GM12878 (cell line): ENCODE measurements at regions not wholly inside any gene's neighbourhood (a gene's known extent, or its start where the extent isn't known, plus 50 kb on each side); places are given as distances from the start of the nearest gene placed in this dataset.

Source experiments
- ATAC-seq: fragments of 200-7000 bp; cut with Tn5 transposase; 3 replicates; pipeline ENCODE4 v1.9.1; 2020; ENCODE audit warnings: mild to moderate bottlenecking, moderate library complexity
- BruUV-seq: library from RNA; stranded (reverse); fragments of 400-500 nt; replicated peaks from 2 replicates; lab custom pipeline; 2021; lab: Mats Ljungman, UMichigan
- CTCF ChIA-PET: fragments of 300-600 bp; sonication (Branson Sonifier 250); formaldehyde crosslinking; extraction: SDS; loops from one replicate; lab custom pipeline; 2021; ENCODE audit warnings: inconsistent platforms; lab: Yijun Ruan, JAX
- POLR2A ChIA-PET: fragments of 350-600 bp; formaldehyde crosslinking; extraction: SDS; loops from one replicate; lab custom pipeline; 2021; ENCODE audit warnings: inconsistent platforms; lab: Charles Lee
- RAD21 ChIA-PET: fragments of 300-600 bp; sonication (Branson Sonifier 250); formaldehyde crosslinking; loops from one replicate; lab custom pipeline; 2023; ENCODE audit warnings: antibody characterized with exemption; ENCODE audit not compliant: unreplicated experiment; lab: Charles Lee
- SMC1A ChIA-PET: fragments of 300-600 bp; sonication (Branson Sonifier 250); formaldehyde crosslinking; loops from one replicate; lab custom pipeline; 2023; ENCODE audit not compliant: unreplicated experiment, uncharacterized antibody; lab: Charles Lee
- DNase-seq: peaks from one replicate; pipeline ENCODE4 v3.0.0-alpha.2; 2011; ENCODE audit warnings: low read depth, low spot score
- FAIRE-seq: peaks from 3 replicates; lab custom pipeline; 2011; peaks lifted over from hg19 to GRCh38; lab: Jason Lieb, UNC
- H2AFZ ChIP-seq: 2 replicates; pipeline ENCODE4 v1.6.0; 2011; ENCODE audit warnings: low read depth, low read length, control low read depth; ENCODE audit not compliant: control insufficient read depth
- H3K27ac ChIP-seq: 2 replicates; pipeline ENCODE4 v1.5.1; 2011; ENCODE audit warnings: control low read depth; ENCODE audit not compliant: control insufficient read depth, insufficient read depth
- H3K27me3 ChIP-seq, 2 experiments: replicated peaks in 1 of 2; 2 replicates each; pipeline versions ENCODE4 v1.6.0 to v1.6.1; 2011; ENCODE audit warnings: low read length in 1 of 2; ENCODE audit not compliant: control insufficient read depth in 2 of 2, insufficient read depth in 2 of 2
- H3K36me3 ChIP-seq, 2 experiments: 2 replicates each; pipeline ENCODE4 v1.5.1; 2011; ENCODE audit warnings: low read length in 1 of 2; ENCODE audit not compliant: control insufficient read depth in 2 of 2, insufficient read depth in 2 of 2
- H3K4me1 ChIP-seq: 2 replicates; pipeline ENCODE4 v1.6.1; 2011; ENCODE audit warnings: mild to moderate bottlenecking, low read length, moderate library complexity, mixed read lengths; ENCODE audit not compliant: control insufficient read depth, insufficient read depth
- H3K4me2 ChIP-seq: 2 replicates; pipeline ENCODE4 v1.6.0; 2011; ENCODE audit warnings: control low read depth; ENCODE audit not compliant: control insufficient read depth, insufficient read depth
- H3K4me3 ChIP-seq: fragments of 200-600 bp; sonication (generic); 2 replicates; pipeline ENCODE4 v1.5.1; 2016
- H3K79me2 ChIP-seq: 2 replicates; pipeline ENCODE4 v1.6.0; 2011; ENCODE audit warnings: low read length; ENCODE audit not compliant: control insufficient read depth, insufficient read depth
- H3K9ac ChIP-seq: 2 replicates; pipeline ENCODE4 v1.8.0; 2011; ENCODE audit warnings: low read length, control low read depth, mixed read lengths; ENCODE audit not compliant: control insufficient read depth, insufficient read depth
- H3K9me3 ChIP-seq: replicated peaks from 3 replicates; pipeline ENCODE4 v1.5.1; 2011; ENCODE audit warnings: mild to moderate bottlenecking, low read length; ENCODE audit not compliant: control insufficient read depth, insufficient read depth
- H4K20me1 ChIP-seq: 2 replicates; pipeline ENCODE4 v1.6.0; 2011; ENCODE audit not compliant: control insufficient read depth, insufficient read depth
- ATF7 ChIP-seq: fragments of 450-650 bp; IDR thresholded peaks from 2 replicates; pipeline ENCODE4 v1.6.1; 2016; ENCODE audit warnings: low read depth, mild to moderate bottlenecking
- BCL3 ChIP-seq: IDR thresholded peaks from 2 replicates; pipeline ENCODE4 v1.6.1; 2011; ENCODE audit warnings: borderline replicate concordance, low read depth, mild to moderate bottlenecking, moderate library complexity, low read length; ENCODE audit not compliant: insufficient read depth, poor library complexity, severe bottlenecking
- DPF2 ChIP-seq: fragments of 450-650 bp; IDR thresholded peaks from 2 replicates; pipeline ENCODE4 v1.6.1; 2017; ENCODE audit warnings: mild to moderate bottlenecking
- EED ChIP-seq: sonication (generic); IDR thresholded peaks from 2 replicates; pipeline ENCODE4 v1.6.1; 2016; ENCODE audit warnings: antibody characterized with exemption, low read depth
- EGR1 ChIP-seq, 2 experiments: IDR thresholded peaks; 1 replicate in 1 of 2; 2 replicates in 1 of 2; pipeline ENCODE4 v1.6.1; 2011 to 2012; ENCODE audit warnings: low read depth in 2 of 2, low read length in 2 of 2, borderline replicate concordance in 1 of 2, mild to moderate bottlenecking in 1 of 2, moderate library complexity in 1 of 2
- MYC ChIP-seq: IDR thresholded peaks from 2 replicates; pipeline ENCODE4 v1.6.1; 2011; ENCODE audit warnings: mild to moderate bottlenecking, low read length, moderate library complexity, inconsistent platforms; ENCODE audit not compliant: insufficient read depth, insufficient replicate concordance, insufficient read length, severe bottlenecking
- NFXL1 ChIP-seq: fragments of 450-650 bp; IDR thresholded peaks from 2 replicates; pipeline ENCODE4 v1.6.1; 2017; ENCODE audit warnings: antibody characterized with exemption, mild to moderate bottlenecking, borderline replicate concordance
- RBBP5 ChIP-seq: fragments of 200-600 bp; sonication (generic); conservative IDR thresholded peaks from 2 replicates; pipeline ENCODE4 v1.6.1; 2016
- SMAD1 ChIP-seq: fragments of 450-650 bp; IDR thresholded peaks from 2 replicates; pipeline ENCODE4 v1.6.1; 2018; ENCODE audit warnings: mild to moderate bottlenecking, low read depth; ENCODE audit not compliant: partially characterized antibody
- in situ Hi-C: fragments of 300-500 bp; cut with MboI; formaldehyde crosslinking; loops from 9 replicates; pipeline ENCODE4 v1.14.3; 2018; ENCODE audit warnings: mixed read lengths
- intact Hi-C: fragments of 100-400 bp; cut with micrococcal nuclease; formaldehyde crosslinking; loops from one replicate; pipeline ENCODE4 v1.14.2; 2022; ENCODE audit not compliant: unreplicated experiment
- TF ChIP-seq, protein P1 (sequence below): fragments of 450-650 bp; IDR thresholded peaks from 2 replicates; pipeline ENCODE4 v1.6.1; 2016; ENCODE audit warnings: mild to moderate bottlenecking, moderate library complexity, borderline replicate concordance
- TF ChIP-seq, protein P2 (sequence below): fragments of 450-650 bp; IDR thresholded peaks from 2 replicates; pipeline ENCODE4 v1.6.1; 2017; ENCODE audit warnings: antibody characterized with exemption, mild to moderate bottlenecking, moderate library complexity

GRCh38 chr22:27349456-27349855 lies 452.1 kb downstream of the MN1 start (continued):
- TF ChIP-seq, protein P1, sequence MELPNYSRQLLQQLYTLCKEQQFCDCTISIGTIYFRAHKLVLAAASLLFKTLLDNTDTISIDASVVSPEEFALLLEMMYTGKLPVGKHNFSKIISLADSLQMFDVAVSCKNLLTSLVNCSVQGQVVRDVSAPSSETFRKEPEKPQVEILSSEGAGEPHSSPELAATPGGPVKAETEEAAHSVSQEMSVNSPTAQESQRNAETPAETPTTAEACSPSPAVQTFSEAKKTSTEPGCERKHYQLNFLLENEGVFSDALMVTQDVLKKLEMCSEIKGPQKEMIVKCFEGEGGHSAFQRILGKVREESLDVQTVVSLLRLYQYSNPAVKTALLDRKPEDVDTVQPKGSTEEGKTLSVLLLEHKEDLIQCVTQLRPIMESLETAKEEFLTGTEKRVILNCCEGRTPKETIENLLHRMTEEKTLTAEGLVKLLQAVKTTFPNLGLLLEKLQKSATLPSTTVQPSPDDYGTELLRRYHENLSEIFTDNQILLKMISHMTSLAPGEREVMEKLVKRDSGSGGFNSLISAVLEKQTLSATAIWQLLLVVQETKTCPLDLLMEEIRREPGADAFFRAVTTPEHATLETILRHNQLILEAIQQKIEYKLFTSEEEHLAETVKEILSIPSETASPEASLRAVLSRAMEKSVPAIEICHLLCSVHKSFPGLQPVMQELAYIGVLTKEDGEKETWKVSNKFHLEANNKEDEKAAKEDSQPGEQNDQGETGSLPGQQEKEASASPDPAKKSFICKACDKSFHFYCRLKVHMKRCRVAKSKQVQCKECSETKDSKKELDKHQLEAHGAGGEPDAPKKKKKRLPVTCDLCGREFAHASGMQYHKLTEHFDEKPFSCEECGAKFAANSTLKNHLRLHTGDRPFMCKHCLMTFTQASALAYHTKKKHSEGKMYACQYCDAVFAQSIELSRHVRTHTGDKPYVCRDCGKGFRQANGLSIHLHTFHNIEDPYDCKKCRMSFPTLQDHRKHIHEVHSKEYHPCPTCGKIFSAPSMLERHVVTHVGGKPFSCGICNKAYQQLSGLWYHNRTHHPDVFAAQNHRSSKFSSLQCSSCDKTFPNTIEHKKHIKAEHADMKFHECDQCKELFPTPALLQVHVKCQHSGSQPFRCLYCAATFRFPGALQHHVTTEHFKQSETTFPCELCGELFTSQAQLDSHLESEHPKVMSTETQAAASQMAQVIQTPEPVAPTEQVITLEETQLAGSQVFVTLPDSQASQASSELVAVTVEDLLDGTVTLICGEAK = no peak
- TF ChIP-seq, protein P2, sequence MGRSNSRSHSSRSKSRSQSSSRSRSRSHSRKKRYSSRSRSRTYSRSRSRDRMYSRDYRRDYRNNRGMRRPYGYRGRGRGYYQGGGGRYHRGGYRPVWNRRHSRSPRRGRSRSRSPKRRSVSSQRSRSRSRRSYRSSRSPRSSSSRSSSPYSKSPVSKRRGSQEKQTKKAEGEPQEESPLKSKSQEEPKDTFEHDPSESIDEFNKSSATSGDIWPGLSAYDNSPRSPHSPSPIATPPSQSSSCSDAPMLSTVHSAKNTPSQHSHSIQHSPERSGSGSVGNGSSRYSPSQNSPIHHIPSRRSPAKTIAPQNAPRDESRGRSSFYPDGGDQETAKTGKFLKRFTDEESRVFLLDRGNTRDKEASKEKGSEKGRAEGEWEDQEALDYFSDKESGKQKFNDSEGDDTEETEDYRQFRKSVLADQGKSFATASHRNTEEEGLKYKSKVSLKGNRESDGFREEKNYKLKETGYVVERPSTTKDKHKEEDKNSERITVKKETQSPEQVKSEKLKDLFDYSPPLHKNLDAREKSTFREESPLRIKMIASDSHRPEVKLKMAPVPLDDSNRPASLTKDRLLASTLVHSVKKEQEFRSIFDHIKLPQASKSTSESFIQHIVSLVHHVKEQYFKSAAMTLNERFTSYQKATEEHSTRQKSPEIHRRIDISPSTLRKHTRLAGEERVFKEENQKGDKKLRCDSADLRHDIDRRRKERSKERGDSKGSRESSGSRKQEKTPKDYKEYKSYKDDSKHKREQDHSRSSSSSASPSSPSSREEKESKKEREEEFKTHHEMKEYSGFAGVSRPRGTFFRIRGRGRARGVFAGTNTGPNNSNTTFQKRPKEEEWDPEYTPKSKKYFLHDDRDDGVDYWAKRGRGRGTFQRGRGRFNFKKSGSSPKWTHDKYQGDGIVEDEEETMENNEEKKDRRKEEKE = no peak

- ChIA-PET CTCF (no interaction called here), RAD21 (no interaction called here), POLR2A (no interaction called here), SMC1A (no interaction called here)
- FAIRE-seq = no peak
- Histone ChIP-seq H3K36me3 (no peaks in the 10 kb centered on the region), H2AFZ (no peak overlapping the region), H4K20me1 (no peaks in the 10 kb centered on the region), H3K9me3 (no peaks in the 10 kb centered on the region), H3K27me3 (no peaks in the 10 kb centered on the region), H3K4me3 (no peak overlapping the region), H3K4me2 (no peak overlapping the region), H3K9ac (no peak overlapping the region), H3K79me2 (no peaks in the 10 kb centered on the region), H3K4me1 (no peaks in the 10 kb centered on the region), H3K27ac (no peak overlapping the region)
- ATAC-seq = no peak
- DNase-seq = no peak
- BruUV-seq = no TSS peak
- in situ Hi-C loops = no loop called here
- intact Hi-C loops = no loop called here
- TF ChIP-seq EGR1 (IDR thresholded peaks at IDR 0.05; ENCODE audit: borderline replicate concordance in 1 of 2, low read depth in 2 of 2, low read length in 2 of 2) = no peak
- TF ChIP-seq DPF2 = no peak
- no peak for TF ChIP-seq ATF7
- TF ChIP-seq RBBP5 = no peak
- TF ChIP-seq EED = no peak
- TF ChIP-seq SMAD1 = no peak
- TF ChIP-seq BCL3 = no peak
- no peak for TF ChIP-seq NFXL1
- TF ChIP-seq MYC = no peak
These were observed 451.2 kb downstream of the MN1 start for GRCh38 chr22:27350306-27350705.
